Epithelial cell of esophagus (primary cell): ENCODE measurements at regions not wholly inside any gene's neighbourhood (a gene's known extent, or its start where the extent isn't known, plus 50 kb on each side); places are given as distances from the start of the nearest gene placed in this dataset.

Experiments used
- DNase-seq: peaks from one replicate; pipeline ENCODE4 v3.0.0; 2010; ENCODE audit warnings: low read depth
- H3K4me3 ChIP-seq: 2 replicates; pipeline ENCODE4 v1.5.1; 2011; ENCODE audit warnings: mild to moderate bottlenecking, low read length, control low read depth
- CTCF ChIP-seq: IDR thresholded peaks from 2 replicates; pipeline ENCODE4 v1.5.1; 2011; ENCODE audit warnings: low read depth, mild to moderate bottlenecking, low read length, control low read depth, inconsistent platforms; ENCODE audit not compliant: insufficient read depth; ENCODE audit errors: missing control alignments

- peak; percentile 98 for DNase-seq
- no peak overlapping the region for H3K4me3 ChIP-seq
- TF ChIP-seq CTCF: no peak
Observed at GRCh38 chr2:150133623-150134022, 353.8 kb downstream of the RND3 start.

GRCh38 chr2:150129921-150130575 lies 357.4 kb downstream of the RND3 start:
- H3K4me3 ChIP-seq: no peak overlapping the region
- no peak for TF ChIP-seq CTCF
- no peak for DNase-seq

GRCh38 chr2:150127995-150128394 lies 359.5 kb downstream of the RND3 start:
- no peak overlapping the region for H3K4me3 ChIP-seq
- peak; percentile 53 for DNase-seq
- no peak for TF ChIP-seq CTCF

- TF ChIP-seq CTCF: no peak
- H3K4me3 ChIP-seq: no peak overlapping the region
- DNase-seq: peak; percentile 71
Observed at GRCh38 chr2:150127346-150127990, 360.0 kb downstream of the RND3 start.

GRCh38 chr2:150126839-150127238 lies 360.6 kb downstream of the RND3 start:
- DNase-seq: no peak
- no peak overlapping the region for H3K4me3 ChIP-seq
- no peak for TF ChIP-seq CTCF

- peak; percentile 95 for DNase-seq
- no peak overlapping the region for H3K4me3 ChIP-seq
- TF ChIP-seq CTCF: no peak
Observed at GRCh38 chr2:150126143-150126740, 361.2 kb downstream of the RND3 start.
